SU-DHL-6 (cell line): ENCODE measurements at regions not wholly inside any gene's neighbourhood (a gene's known extent, or its start where the extent isn't known, plus 50 kb on each side); places are given as distances from the start of the nearest gene placed in this dataset.

Source experiments
- CTCF ChIP-seq: fragments of 200-600 bp; sonication (generic); IDR thresholded peaks from one replicate; pipeline ENCODE4 v1.5.1; 2017; ENCODE audit warnings: antibody characterized with exemption, mild to moderate bottlenecking, low read length, moderate library complexity; ENCODE audit not compliant: insufficient read depth, poor library complexity, severe bottlenecking
- EZH2phosphoT487 ChIP-seq: fragments of 200-600 bp; sonication (generic), shearing (Covaris generic); conservative IDR thresholded peaks from 2 replicates; pipeline ENCODE4 v1.6.1; 2018; ENCODE audit warnings: mild to moderate bottlenecking, antibody characterized with exemption, low read length, moderate library complexity, mixed read lengths

GRCh38 chr5:65077653-65078052, 308.9 kb downstream of the CWC27 start:
- TF ChIP-seq CTCF (no peak), EZH2phosphoT487 (no peak)
